ENCODE measurements at regions not wholly inside any gene's neighbourhood (a gene's known extent, or its start where the extent isn't known, plus 50 kb on each side); places are given as distances from the start of the nearest gene placed in this dataset.

DNA sequence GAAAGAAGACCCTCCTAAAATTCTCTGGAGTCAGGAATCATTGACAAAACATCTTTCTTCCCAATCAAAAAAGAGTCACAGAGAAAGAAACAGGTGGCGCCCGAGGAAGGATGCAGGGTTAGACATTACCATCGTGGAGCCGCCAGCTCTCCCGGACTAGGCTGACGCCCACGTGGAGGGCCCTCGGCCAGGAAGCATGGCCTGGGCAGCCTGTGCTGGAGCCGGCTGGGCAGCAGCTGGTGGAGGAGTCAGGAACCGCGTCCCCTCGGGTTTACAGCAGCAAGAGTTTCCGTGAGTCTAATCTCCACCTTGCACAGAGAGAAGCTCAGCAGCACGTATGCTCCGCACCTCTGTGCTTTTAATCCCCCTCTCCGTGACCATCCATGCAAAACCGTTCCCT is 533.7 kb upstream of the ATP11B start:
- DNase-seq (ENCODE audit: low read depth, low spot score), result no peak
- no peak overlapping the region for H3K4me3 ChIP-seq (ENCODE audit: low read length)

DNA sequence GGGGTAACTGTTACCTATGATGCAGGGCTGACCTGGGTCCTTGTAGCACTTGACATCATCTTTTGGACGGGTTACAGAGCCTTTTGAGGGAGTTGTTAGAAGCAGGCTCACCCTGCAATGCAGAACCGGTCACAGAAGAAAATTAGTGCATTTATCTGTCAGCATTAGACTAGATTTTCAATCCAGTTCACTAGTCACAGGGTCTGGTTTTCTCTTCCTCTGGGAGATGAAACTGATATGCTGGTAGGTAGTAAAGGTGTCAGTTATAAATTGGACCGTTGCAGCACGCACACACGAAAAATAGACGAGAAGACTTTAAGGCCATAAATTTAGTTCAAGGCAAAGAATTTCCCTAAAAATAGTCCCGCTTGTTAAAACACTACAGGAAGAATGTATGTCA is 532.3 kb upstream of the ATP11B start:
- no peak overlapping the region for H3K4me3 ChIP-seq (ENCODE audit: low read length)
- DNase-seq (ENCODE audit: low read depth, low spot score), result no peak

DNA sequence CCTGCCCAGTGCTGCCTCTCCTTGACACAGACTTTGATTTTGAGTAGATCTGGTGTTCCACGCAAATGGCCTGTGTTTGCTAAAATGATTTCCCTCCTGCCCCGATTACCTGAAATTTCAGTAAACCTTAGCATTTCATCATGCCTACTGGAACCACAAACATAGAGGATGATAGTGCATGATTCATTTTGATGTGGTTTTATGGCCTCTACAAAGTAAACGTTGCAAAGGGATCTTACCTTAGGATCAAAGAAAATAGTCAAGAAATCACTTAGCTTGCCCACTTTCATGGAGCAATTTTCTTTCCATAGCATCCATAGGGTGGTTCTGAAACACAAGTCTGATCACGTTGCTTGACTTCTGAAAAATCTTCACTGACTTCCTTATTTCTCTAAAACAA is 524.6 kb upstream of the ATP11B start:
- DNase-seq (ENCODE audit: low read depth, low spot score), result no peak

DNA sequence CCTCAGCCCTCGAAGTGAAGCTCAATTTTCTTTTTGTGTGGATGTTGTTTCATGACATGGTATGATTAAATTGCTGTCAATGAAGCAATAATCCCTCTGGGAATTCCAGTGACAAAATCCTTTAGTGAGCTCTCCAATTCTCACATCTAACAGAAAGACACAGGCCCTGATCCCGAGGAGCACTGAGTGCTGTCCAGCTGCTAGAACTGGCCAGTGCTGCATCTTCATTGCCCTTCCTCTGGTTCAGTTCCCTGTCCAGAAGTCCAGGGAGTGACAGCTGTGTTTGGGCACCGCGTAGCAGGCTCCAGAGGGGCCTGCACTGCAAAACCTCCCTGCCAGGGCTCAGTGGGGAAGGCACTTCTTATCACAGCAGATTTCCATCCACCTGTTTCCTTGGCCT is 516.8 kb upstream of the ATP11B start:
- DNase-seq (ENCODE audit: low read depth, low spot score), result no peak
- H3K4me3 ChIP-seq (ENCODE audit: low read length), result no peak overlapping the region

More for the DNA sequence above, 524.6 kb upstream of the ATP11B start:
- H3K4me3 ChIP-seq (ENCODE audit: low read length), result no peak overlapping the region

DNA sequence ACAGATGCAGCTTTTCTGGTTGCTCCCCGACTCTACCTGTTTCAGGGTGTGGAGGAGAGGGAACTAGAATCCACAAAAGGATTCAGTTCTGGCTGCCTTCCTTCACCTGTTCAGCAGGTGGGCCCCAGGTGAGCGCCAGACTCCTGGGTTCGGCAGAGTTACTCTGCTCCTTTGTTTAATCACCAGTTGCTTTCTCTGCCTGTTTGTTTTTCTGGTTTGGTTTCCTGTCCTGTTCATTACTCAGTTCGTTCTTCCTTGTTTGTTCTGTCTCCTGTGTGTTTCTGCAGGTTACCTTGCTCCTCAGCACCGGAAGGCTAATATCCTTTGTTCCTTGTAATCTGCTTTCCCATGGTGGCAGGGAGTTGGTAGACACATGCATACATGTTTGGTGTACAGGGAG is 508.5 kb upstream of the ATP11B start:
- DNase-seq (ENCODE audit: low read depth, low spot score), result no peak
- no peak overlapping the region for H3K4me3 ChIP-seq (ENCODE audit: low read length)

DNA sequence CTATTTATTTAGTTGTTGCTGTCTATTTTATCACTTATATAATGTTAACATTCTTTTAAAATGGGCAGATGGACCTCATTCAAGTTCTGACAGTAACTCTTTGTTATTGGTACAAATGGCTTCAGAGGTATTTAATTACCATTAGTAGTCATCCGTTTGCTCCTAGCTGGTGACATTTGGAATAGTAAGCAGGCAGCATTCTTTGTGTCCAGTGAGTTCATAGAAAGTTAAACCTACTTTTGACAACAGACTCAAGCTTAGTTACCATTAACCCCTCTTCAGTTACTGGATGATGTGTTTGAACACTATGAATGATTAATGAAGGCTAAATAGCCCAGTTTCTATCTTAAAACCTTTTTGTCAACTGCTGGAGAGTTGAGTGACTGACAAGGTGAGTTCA is 500.7 kb upstream of the ATP11B start:
- H3K4me3 ChIP-seq (ENCODE audit: low read length), result no peak overlapping the region
- no peak for DNase-seq (ENCODE audit: low read depth, low spot score)

DNA sequence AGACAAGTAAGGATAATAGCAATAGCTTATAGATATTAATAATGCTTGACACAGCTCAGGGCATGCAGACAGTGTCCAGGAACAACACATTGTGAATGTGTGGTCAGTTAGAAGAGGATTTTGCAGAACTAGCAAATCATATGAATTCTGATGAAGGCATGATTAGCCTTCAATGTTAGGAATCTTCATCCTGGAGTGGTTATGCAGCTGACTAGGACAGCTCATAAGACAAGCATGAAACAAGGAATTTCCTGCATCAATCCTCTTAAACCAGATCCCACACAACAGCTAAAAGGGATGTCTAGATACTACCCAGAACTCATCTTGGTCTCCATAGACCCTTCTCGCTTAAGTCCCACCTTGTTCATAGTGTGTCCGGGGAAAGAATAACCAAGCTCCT is 499.0 kb upstream of the ATP11B start:
- H3K4me3 ChIP-seq (ENCODE audit: low read length), result no peak overlapping the region
- DNase-seq (ENCODE audit: low read depth, low spot score), result no peak

DNA sequence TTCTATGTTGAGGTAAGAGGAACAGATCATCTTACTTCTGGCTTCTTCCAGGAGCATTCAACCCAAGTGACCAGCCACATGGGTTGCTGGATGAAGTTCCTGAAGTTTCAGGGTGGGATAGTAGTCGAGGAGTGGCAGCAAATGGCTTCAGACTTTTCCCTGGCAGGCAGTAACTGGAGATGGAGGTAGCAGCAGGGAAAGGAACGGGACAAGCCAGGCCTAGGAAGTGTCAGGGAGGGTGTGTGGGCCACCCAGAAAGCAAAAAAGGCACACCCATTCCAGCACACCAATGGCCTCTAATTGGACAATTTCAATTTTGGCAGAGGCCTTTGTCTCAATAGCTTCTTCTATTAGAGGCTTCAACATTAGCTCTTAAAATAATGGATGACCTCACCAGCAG is 498.6 kb upstream of the ATP11B start:
- DNase-seq (ENCODE audit: low read depth, low spot score), result no peak
- no peak overlapping the region for H3K4me3 ChIP-seq (ENCODE audit: low read length)

DNA sequence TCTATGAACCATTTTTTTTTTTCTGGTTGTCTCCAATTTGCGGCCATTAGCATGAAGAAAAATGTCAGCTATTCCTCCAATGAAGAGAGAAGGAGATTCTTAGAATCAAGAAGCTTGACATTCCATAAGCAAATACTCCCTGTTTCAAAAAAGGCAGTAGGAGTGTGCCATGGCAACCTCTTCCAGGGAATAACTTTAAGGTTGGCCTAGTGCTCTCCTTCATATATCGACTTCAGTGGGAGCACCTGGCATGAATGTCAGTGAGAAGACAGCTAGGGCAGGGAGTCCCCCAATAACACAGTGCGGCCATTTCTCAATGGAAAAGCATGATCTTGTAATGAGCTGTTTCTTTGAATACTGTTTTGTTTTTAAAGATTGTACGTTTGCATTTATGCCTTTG is 493.0 kb upstream of the ATP11B start:
- no peak for DNase-seq (ENCODE audit: low read depth, low spot score)
- no peak overlapping the region for H3K4me3 ChIP-seq (ENCODE audit: low read length)

DNA sequence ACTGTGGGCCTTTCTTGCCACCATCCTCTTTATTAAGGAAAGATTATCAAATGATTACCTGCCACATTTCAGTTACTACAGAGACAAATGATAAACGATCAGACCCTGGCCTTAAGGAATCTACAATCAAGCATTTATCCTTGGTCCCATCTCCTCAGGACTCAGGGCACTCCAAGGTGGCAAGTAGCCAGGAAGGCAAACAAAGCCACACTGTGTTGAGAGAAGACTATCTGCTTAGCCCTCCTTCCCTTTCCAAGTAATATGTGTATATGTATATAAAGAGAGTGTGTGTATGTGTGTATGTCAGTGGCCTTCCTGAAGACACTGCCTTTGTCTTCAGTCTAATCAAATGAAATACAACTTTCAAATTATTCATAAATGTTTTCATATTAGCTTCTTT is 490.1 kb upstream of the ATP11B start:
- DNase-seq (ENCODE audit: low read depth, low spot score), result no peak

DNA sequence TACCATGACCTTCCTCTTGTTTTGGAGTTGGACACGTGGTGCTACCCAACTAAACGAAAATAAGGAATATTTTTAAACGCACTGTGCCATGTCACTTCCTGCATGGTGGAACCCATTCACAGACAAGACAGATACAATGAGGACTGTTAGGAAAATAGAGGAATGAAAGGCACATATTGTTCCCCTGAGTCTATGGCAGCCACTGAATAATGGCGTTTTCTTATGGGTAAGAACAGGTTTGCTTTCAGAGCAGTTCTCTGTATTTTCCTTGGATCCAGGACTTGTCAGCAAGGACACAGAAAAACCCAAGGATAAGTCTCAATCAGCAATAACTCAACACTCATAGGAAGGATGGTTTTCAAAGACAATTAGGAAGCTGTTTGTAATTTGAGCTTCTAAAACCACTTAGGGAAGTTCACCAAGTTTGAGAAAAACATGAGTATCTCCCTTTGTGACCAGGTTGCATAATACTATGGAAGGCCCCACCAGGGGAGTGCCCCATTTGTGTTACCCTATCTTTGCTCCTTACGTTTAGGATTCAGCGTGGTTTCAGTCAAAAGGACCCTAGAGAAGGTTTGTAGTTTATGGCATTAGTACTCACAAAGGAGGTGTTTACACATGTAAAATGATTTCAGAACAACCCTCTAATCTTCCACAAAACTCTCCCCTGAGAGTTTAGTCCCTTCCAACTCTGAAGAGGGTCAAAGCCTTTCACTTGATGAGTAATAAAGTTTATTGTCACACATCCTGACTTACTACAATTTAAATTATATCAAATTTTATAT is 487.2 kb upstream of the ATP11B start:
- no peak for DNase-seq (ENCODE audit: low read depth, low spot score)
- no peak overlapping the region for H3K4me3 ChIP-seq (ENCODE audit: low read length)

More for the DNA sequence above, 490.1 kb upstream of the ATP11B start:
- no peak overlapping the region for H3K4me3 ChIP-seq (ENCODE audit: low read length)

DNA sequence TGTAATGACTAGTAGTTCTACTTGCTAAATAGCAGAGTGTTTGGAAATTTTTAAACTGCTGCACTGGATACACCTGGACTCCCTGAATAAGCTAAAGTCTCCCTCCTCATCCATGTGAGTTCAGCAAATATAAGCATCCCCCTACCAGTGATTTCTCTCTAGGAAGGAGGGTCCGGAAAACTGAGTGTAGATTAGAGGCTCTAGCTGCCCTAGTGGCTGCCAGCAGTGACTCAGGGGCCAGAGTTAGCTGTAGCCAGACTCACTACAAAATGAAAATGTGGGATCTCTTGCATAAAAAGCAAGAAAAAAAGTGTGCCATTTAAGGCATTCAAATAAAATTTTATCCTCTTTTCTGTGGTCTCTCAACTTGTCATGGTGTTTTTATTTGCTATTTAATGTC is 485.0 kb upstream of the ATP11B start:
- no peak overlapping the region for H3K4me3 ChIP-seq (ENCODE audit: low read length)
- DNase-seq (ENCODE audit: low read depth, low spot score), result no peak

DNA sequence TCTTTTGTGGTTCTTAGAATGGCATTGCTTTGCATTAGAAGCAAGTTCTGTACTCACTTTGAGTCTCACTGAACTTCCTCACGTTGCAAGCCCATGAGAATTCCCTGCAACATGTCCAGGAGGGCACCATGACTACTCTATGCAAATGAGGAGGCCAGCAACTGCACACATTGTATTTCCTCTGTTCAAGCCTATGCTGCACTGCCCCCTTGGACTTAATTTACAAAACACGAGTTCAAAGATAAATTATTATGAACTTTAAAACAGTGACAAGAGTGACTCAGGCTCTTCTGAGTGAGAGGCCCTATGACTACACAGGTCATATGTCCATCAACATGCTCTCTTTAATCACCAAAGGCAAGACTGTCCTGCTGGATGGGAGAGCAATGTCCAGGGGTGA is 484.2 kb upstream of the ATP11B start:
- no peak for DNase-seq (ENCODE audit: low read depth, low spot score)
- no peak overlapping the region for H3K4me3 ChIP-seq (ENCODE audit: low read length)

DNA sequence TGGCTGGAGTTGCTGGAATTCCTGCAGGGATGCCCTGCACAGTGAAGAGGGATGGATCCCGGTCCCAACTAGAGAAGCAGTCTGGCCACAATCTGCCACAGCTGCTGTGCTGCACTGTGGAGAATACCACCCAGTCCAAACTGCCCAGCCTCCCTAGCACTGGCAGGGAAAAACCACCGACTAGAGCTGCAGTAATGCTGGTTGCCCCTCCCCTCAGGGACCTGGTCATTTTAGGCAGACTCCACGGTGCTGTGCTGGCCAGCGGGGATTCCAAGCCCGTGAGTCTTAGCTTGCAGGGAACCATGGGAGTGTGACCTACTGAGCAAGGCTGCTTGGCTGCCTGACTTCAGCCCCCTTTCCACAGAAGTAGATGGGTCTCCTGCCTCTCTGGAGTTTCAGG is 478.0 kb upstream of the ATP11B start:
- H3K4me3 ChIP-seq (ENCODE audit: low read length), result no peak overlapping the region
- no peak for DNase-seq (ENCODE audit: low read depth, low spot score)

DNA sequence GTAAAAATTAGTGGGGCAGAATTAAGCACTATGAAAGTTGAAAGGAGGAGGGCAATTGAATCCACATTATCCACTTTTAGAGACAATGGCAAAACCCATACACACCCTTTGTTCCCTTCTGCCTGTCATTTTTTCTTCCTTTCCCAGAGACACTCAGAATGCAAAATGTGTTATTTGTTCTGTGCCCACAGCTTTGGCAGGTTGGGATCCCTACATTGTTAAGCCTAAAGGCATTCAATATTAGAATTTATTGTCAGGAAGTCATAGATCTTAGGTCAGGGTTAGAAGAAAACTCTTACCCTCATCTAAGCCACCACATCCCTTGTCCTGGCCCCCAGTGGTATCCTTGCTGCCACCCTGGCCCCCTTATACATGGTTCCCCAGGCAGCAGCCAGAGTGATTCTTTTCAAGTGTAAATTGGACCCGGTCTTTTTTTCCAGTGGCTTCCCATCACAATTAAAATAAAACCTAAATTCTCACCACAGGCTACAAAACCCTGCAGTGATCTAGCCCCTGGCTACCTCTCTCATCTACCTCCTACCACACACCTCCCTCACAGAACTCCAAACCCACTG is 470.1 kb upstream of the ATP11B start:
- DNase-seq (ENCODE audit: low read depth, low spot score), result no peak
- H3K4me3 ChIP-seq (ENCODE audit: low read length), result no peak overlapping the region

DNA sequence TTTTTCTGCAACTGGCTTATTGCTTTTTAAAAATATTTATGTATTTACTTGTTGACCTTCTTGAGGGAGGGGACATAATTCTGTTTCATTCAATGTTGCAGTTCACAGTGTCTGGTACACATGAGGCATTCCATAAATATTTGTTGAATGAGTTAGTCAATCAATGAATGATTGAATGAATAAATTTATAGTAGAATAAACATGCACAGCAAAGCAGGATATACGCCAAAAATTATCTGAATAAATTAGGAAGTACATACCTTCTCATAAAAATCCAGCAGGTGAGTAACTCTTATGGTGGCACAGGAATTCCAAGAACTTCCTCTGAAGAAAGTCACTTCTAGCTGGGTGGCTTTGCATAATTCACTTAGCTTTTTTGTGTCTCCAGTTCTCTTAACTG is 469.4 kb upstream of the ATP11B start:
- no peak for DNase-seq (ENCODE audit: low read depth, low spot score)
- H3K4me3 ChIP-seq (ENCODE audit: low read length), result no peak overlapping the region

DNA sequence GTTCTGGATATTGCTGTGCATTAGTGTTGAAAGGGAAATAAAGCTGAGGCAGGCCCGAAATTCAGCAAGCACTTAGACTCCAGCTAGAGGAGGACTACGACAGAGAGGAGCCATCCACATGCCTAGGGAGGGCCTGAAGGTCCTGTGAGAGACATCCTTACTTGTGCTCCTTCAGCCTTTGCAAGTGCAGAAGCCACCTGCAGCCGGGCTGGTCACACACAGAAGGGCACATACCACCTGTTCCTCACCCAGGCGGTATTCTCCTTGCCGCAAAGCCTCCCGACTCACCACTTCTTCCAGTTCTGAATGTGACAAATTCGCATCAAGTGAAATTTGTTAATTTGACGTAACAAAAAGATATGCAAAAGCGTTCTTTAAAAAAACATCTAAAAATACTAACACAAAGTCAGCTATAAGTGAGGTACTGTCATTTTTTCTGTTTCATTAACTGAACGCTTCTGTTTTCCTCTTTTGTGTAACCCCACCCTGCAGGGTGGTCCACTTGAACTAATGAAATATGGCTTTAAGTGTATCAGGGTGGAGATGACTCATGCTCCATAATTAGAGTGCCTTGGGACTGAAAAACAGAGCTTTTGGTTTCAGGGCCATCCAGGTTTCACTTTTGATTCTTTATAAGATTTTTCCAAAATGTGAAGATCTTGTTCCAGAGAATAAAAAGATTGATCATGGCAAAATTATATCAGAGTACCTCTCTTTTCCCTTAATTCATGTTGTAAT is 467.9 kb upstream of the ATP11B start:
- no peak overlapping the region for H3K4me3 ChIP-seq (ENCODE audit: low read length)
- no peak for DNase-seq (ENCODE audit: low read depth, low spot score)

DNA sequence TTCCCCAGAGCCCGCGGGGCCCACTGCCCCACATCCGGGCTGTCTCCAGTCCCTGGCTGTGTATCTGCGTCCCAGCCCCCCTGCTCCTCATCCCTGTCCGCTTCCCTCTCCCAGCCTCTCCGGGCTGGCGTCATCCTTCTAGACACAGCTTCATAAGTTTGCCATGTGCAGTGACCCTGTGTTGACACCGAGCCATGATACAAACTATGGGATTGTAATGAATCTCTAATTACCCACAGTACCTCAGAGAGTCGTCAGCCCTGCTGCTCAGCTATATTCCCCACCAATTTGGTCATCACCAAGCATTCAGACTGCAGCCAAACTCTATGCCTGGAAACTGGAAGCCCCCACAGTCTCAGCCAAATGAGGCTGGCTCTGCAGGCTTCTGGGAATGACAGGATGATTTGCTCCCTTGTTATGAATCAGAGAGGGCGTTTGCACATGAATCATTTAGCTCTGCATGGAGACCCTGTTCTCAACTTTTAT is 466.1 kb upstream of the ATP11B start:
- no peak for DNase-seq (ENCODE audit: low read depth, low spot score)
- H3K4me3 ChIP-seq (ENCODE audit: low read length), result no peak overlapping the region

DNA sequence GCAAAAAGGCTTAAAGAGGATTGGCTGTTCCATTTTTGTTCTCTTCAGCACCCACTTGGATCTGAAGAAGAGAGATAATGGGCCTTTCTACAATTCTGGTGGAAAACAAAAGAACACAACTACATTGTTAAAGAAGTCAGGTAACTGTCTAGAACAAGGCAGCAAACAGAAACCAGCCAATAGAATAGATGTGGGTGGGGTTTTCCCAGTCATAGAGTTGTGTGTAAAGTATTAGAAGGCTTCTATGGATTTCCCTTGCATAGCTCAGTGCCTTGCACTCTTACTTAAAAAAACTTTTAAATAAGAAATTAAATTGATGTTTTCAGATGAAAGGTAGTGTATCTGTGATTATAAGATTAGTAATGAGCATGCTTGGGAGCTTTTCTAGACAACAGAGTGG is 462.7 kb upstream of the ATP11B start:
- DNase-seq (ENCODE audit: low read depth, low spot score), result no peak
- H3K4me3 ChIP-seq (ENCODE audit: low read length), result no peak overlapping the region

DNA sequence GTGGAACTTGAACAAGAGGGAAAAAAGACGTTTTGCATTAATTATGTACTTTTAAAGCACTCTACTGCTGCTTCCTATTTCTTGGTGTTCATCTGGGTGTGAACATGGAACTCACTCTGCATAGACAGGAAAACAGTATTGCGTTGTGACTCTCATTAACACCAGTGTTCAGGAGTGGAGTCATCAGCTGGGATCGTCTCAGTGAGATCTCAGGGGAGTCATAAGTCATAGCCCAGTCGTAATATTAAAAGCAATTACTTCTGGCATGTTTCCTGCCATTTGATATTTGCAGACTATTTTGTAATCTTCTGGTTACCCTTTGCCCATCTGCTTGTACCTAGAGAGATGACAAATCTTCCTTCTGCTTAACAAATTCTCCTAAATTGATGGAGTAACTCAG is 462.0 kb upstream of the ATP11B start:
- H3K4me3 ChIP-seq (ENCODE audit: low read length), result no peak overlapping the region
- DNase-seq (ENCODE audit: low read depth, low spot score), result no peak

All from Jurkat, Clone E6-1 (cell line).